Putamen (tissue), 1 donor: ENCODE measurements at regions not wholly inside any gene's neighbourhood (a gene's known extent, or its start where the extent isn't known, plus 50 kb on each side); places are given as distances from the start of the nearest gene placed in this dataset.

Experiments
- DNase-seq: peaks from one replicate; pipeline ENCODE4 v3.0.0-alpha.2; 2016; ENCODE audit warnings: low spot score

DNA sequence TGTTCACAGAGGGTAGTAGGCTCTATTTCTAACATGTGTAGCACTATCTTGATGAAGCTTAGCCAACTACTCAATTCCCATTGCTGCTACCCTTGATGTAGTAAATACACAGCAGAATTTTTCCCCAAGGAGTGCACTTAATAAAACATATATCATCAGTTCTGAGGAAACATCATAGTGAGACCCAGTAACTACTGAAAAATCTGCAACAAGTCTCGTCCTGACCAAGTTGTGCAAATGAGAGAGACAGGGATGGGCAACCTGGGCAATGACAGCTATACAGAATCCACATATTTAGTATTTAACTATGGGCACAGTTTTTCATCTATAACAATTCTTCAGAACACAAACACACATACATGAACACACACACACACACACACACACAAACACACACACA is 1073.8 kb upstream of the SORCS1 start:
- DNase-seq = no peak

DNA sequence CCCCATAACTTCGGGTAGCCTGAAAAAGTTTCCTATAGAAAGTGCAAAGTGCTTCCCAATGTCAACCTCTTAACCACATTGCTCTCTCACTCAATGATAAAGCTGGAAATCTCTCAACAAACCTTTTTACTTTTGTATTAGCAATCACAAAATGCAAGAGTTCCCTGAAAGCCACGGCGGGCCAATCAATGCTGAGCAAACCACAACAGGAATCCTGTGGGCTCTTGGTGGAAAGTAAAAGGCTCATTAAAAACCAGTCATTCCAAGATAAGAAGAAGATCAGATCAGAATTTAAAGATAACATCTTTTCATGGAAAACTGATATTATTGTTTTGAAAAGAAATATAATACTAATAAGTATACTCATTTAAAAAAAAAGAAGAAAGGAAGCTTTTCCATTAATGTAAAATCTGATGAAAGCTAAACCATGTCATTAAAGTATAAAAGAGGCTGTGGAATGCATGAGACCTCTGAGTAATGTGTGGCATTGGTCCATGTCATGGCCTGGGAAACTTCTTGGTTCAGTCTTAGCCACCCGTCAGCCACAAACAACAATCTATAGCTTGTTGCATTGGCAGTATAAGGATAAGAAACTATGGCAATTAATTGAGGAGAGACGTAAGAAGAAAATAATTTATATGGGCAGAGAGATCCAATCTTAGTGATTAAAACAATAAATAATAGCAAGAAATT is 1066.1 kb upstream of the SORCS1 start:
- no peak for DNase-seq

DNA sequence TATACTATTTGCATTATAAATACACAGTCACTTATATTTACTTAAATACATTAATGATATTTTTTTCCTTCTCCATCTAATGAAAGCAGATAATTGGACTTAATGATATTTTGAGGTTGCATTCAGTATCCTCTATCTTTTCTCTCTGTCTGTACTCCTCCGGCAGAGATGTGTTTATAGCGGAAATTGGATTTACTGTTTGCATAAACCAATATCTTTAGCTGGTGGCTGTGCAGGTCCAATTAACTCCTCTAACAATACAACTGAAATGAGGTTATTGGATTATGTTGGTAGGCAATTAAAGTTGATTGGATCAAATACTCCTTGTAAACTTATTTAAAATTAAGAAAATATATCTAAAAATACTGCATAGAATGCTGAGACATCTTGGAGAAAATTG is 1044.2 kb upstream of the SORCS1 start:
- no peak for DNase-seq

DNA sequence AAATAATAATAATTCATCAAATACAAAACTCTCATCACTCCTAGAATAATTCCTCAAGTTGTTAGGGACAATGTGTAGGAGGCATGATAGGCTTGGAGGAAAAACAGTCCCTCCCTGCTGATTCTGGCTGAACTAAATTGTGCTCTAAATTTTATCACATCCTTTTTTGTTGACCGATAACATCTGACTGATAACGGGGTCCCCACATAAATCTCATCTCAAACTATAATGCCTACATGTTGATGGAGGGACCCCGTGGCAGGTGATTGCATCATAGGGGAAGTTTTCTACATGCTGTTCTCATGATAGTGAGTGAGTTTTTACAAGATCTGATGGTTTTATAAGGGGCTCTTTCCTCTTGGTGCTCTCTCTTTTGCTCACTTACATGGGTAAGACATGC is 1043.5 kb upstream of the SORCS1 start:
- DNase-seq = no peak

DNA sequence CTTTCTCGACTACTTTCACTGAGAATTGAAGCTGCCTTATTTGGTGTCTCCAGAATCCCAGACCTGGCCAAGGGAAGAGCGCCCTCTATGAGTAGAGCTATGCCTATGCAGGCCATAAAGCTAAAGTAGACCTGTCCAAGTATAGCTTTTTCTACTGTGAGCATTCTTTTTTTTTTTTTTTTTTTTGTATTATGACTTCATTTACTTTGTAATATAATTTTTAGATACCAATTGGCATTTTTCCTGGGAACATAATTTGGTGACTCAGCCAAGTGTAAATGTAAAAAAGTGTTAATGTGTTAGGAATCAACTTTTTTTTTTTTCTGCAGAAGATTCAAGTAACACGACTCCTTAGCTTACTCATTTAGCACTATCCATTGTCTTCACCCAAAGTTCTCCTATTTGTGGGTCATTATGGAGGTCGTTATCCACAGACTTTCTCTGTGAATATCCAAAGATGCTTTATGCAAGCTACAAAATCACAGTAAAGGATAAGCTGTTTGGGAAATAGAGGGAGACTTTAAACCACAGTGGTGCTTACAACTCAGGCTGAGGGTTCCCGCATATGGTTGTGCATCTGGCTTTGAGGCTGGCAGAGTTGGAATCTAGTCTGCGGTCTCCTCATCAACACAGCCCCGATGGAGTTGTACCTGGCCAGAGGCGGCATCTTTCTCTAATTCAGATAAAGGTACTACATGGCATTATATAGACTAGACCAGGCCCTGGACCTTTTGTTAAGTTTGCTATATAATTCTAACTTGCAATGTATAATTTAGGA is 1040.2 kb upstream of the SORCS1 start:
- DNase-seq = no peak

DNA sequence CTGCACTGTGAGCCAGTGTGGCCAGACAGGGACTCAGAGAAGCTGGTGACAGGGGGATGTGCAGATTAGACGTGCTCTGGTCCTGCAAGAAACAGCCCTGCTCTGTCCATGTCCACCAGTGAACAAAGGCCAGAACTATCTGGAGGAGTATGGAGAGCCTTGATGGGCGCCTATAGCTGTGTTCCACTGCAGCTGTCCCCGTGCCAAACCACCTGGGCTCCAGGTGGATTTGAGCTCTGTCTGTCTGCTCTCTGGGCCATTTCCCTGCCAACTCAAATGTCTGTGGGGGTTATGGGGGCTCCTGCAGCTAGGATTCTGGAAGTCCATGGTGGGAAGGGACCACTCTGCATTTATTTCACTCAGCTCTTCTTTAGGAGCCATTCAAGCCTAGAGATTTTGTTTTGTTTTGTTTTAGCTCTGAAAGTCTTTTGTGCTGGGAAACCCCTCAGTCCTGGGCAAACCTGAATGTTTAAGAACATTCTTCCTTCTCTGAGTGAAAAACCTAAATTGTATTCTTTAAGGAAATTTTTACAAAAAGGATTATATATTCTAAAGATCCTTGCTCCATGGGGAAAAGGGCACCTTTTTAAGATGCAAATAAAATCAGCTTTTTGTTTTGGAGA is 1039.5 kb upstream of the SORCS1 start:
- DNase-seq = no peak

DNA sequence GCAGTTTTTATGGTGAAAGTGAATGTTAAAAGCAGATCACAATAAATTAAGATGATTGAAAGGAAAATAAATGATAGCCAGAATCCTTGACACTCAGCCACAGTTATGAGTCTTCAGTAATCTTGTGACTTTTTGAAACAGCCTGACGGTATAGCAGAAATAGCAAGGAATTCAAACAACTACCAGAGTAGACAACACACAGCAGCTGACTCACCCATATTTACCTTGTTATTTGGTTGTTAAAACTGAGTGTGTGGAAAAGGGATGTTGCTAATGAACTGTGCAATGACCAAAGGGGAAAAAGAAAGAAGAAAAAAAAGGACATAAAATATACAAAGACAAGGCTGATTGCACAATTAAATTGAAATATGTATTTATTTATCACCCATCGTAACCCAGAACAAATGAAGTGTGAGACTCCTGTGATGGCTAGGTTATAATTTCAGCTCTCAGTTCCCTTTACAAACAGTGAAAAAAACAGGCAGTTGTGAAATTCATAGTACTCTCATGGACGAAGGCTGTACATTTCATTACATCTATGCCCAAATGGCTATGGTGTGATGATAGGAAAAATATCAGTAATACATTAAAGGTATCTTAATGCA is 1023.0 kb upstream of the SORCS1 start:
- no peak for DNase-seq

DNA sequence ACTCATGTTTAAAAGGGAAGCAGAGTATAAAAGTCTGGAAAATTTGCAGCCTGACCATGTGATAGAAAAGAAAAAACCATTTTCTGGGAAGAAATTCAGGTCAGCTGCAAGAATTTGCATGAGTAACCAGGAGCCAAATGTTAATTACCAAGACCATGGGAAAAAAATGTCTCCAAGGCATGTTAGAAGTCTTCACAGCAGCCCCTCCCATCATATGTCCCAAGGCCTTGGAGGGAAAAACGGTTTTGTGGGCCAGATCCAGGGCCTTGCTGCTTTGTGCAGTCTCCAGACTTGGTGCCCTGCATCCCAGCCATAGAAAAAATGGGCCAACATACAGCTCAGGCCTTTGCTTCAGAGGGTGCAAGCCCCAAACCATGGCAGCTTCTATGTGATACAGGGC is 1019.6 kb upstream of the SORCS1 start:
- no peak for DNase-seq

DNA sequence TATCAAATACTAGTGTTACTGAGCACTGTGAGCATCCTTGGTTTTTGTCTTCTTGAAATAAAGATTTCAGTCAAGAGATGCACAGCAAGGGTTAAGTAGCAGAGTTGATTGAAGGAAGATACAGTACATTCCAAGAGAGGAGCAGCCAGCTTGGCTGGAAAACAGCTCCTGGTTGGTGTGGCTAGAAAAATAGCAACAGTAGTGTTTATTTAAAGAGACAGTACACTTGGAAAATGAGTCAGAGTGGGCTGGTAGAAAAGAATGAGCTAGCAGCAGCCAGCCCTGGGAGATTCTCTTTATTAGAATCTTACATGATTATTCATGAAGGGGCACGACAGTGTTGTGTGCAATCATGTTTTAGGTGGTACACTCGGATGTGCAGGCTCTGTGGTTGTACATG is 1016.4 kb upstream of the SORCS1 start:
- no peak for DNase-seq

DNA sequence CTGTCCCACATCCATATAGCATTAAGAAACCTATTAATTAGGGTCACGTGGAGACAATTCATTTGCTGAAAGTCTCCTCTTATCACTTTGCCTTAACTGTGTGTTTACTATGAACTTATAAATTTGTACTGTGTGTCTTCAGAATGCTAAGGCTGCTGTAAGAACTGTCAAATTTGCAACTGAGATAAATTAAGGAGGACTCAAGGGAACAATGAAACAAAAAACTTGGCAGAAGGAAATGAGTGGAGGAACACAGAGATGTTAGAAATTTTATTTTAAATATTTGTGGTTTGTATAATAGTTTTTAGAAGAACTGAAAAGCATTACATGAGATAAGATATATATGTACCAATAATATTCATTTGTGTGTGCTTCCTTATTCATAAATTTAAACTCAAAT is 1005.3 kb upstream of the SORCS1 start:
- no peak for DNase-seq

DNA sequence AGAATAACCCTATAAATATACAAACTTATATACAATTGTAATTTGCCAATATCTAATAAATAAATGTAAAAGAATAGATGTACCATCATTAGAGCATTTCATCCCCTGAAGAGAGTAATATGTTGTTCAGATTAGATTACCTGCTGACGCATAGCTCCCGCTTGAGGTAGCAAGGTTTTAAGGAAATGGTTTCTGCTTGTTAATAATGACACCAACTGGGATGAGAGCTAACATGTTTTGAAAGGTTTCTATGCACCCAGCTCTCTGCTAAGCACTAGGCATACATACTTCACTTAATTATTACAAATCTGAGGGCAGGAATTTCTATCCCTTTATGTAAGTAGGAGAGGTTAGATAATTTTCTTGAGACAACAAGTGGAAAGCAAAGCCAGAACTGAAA is 1003.3 kb upstream of the SORCS1 start:
- DNase-seq = no peak

DNA sequence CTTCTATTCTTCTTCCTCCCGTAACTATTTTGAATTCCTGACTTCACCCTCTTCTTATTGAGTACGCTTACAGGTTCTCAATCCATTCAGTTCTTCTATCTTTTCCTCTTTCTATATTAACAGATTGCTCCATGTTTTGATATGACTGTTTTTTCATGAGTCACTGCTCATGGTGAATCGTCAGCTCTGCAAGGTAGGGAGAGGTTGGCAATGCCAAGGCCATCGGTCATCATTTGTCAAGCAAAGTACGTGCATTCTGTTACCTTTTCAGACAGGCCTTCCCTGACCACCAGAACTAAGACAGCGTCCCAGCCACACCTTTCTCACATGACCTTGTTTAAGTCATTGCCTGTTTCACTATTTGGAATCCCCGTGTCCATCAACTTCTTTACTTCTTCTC is 1001.9 kb upstream of the SORCS1 start:
- no peak for DNase-seq

DNA sequence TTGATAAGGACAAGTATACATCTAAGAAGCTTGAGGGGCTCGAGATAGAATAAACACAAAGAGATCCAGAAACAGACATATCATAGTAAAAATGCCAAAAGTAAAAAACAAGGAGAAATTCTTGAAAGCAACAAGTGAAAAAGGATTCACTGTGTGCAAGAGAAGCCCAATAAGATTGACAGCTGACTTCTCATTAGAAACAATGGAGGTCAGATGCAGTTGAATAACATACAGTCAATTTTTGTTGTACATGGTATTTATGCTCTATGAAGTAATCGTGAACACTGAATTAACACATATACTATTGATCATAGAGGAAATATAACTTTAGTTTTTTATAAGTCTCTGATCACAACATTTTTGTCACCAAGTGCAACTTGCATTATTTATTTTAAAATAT is 982.8 kb upstream of the SORCS1 start:
- DNase-seq = no peak

DNA sequence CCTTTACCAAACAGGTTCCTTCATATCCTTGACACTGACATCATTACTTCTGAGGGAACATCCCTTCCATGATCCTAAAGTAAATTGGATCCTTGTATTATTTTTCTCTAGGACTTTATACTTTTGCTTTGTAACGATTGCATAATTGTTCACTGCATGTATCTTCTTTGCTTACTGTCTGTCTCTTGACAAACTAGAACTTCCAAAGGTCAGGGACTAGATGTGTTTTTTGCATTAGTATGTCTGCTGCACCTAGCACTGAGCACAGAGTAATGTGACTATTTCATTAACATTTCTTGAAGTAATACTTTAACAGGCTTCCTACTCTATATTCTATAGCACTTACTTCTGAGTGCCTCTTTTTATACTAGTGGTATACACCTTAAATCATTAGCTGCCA is 976.6 kb upstream of the SORCS1 start:
- DNase-seq = no peak

DNA sequence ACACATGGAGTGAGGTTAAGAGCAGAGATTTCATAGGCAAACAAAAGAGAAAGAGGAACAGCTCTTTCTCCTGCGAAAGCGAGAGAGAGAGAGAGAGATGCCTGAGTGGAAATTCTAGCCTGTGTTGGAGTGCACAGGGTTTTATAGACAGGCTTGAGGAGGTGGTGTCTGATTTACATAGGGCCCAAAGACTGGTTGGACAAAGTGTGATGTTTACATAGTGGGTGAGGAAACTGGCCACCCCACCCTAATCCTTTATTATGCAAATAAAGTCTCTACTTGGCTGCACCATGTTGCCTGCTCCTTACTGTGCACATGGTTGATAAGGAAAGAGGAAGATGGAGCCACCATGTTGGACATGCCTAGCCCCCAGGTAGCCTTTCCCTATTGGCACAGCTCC is 967.8 kb upstream of the SORCS1 start:
- DNase-seq = no peak

DNA sequence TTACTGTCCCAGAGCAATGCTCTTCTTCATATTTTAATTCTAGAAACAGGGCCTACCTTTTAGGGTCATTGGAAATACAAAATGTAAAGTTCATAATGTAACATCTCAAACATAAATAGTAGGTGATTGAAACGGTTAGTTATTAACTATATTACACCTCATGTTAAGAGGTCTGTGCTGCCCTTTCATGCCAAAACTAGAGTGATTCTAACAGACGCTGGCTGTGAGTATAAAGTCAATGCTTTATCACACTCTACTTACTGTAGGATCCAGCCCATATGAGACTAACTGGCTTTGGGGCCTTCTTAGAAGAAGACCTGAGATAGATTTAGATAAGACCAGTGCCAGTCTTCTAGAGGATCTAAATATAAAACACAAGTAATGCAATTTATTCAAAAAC is 966.1 kb upstream of the SORCS1 start:
- no peak for DNase-seq

DNA sequence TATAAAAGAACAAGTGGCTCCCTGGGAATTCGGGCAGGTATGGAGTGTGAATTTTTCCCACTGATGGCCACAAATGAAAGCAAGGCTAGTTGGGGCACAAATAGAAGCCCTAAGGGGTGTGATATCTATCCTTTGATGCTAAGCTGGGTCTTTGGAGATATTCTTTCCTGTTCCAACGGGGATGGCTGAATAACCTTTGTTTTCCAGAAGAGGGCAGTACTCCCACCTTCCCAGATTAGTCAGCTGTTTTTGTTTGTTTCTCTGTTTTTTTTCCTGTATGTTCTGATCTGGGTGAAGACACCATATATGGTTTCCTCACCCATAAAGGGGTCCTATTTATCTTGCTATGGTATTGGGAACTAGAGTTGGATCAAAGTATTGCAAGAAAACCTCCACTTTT is 947.7 kb upstream of the SORCS1 start:
- no peak for DNase-seq

DNA sequence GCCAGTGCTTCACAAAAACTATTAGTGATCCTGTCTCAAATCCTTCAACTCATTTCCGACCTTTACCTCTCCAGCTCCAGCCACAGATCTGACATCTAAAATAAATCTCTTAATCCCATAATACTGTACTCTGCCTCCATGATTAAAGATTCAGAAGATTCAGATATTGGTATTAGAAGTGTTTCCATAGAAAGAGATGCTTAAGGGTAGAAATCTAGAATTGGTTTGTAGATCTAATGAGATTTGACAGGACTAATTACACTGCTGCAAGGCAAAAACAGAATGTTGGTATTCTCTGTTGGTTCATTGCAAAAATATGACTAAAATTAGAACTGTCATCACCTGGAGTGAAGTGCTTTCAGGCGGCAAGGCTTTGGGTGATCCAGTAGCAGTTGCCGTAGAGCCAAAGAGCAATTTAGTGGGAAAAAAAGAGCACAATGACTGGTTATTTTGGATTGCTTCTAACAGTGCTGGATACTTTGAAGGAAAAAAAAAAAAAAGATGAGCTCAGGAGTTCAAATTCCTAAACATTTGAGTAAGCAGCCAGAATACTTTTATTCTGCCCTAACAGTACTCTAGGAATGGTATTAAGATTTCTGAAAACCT is 940.1 kb upstream of the SORCS1 start:
- DNase-seq = no peak

DNA sequence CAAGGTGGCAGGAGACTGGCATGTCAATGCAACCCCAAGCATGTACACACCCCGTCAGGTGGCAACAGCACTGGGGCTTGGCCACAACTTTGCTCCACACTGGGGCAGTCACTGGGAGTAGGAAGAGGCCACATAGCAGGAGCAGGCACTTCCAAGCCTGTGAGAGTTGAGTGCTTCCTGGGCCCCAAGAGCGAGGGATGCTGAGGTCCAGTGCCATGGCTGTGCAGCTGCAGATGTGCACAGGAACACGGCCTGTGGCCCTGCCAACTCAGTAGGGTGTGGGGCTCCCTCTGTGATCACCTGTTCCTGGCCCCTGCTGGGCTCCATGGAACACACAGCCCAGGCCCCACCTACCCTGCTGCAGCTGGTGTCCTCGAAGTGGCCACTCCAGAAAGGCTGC is 932.8 kb upstream of the SORCS1 start:
- no peak for DNase-seq

DNA sequence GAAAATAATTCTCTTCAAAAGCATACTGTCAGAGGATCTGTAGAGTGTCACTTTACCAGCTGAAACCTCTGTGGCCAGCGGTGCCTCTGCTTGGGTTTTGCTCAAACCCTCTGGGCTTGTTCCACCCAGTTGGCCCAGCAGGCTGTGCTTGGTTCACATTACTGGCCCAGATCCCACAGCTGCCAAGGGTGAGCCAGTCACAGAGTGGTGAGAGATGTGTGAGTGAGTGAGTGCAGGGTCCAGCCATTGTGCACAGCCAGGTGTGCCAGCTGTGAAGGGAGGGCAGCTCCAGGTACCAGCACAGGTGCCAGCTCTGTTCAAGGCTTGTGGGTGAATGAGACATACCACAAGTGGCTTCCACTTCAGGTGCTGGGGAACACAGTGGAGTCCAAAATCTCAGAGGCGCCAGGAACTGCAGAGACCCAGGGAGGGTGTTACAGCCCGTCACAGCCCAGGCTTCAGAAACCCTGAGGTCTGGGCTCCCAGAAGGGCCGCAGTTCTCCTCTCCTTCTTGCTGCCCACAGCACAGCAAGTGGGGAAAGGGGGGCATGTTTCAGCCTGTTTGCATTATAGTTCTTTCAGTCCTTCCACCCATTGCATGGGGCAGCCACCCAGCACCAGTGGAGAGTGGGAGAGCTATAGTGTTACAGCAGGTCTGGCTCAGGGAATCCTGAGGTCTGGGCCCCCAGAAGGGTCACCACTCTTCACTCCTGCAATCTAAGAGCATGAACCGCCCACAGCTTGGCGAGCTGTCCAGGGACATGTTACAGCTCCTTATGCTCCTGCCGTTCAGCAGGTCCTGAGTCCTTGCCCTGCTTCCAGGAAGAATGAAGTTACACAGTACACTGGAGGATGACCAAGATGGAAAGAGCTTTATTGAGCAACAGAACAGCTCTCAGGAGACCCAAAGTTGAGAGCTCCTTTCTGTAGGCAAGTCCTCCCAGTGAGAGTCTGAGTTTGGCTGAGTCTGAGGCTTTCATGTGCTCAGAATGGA is 931.7 kb upstream of the SORCS1 start:
- no peak for DNase-seq

DNA sequence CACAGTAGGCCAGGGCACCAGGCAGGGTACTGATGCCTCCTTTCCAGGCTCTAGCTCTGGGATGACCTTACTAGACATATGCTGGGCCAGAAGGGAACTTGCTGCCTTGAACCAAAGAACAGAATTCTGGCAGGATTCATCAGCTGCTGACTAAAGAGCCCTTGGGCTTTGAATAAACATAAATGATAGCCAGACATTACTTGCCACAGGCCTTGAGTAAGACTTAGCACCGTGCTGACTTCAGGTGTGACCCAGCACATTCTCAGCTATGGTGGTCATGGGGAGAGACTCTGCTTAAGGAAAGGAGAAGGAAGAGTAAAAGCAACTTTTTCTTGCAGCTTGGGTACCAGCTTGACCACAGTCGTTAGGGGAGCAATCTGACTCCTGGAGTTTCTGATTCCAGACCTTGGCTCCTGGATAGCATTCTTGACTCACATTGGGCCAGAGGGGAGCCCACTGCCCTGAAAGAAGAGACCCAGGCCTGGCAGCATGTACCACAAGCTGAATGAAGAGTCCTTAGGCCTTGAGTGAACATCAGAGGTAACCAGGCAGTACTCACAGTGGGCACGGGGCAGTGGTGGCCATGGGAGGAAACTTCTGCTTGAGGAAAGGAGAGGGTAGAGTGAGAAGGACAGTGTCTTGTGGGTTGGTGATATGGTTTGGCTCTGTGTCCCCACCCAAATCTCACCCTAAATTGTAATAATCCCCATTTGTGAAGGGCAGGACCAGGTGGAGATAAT is 926.1 kb upstream of the SORCS1 start:
- no peak for DNase-seq
